ENCODE measurements at regions not wholly inside any gene's neighbourhood (a gene's known extent, or its start where the extent isn't known, plus 50 kb on each side); places are given as distances from the start of the nearest gene placed in this dataset.

DNA sequence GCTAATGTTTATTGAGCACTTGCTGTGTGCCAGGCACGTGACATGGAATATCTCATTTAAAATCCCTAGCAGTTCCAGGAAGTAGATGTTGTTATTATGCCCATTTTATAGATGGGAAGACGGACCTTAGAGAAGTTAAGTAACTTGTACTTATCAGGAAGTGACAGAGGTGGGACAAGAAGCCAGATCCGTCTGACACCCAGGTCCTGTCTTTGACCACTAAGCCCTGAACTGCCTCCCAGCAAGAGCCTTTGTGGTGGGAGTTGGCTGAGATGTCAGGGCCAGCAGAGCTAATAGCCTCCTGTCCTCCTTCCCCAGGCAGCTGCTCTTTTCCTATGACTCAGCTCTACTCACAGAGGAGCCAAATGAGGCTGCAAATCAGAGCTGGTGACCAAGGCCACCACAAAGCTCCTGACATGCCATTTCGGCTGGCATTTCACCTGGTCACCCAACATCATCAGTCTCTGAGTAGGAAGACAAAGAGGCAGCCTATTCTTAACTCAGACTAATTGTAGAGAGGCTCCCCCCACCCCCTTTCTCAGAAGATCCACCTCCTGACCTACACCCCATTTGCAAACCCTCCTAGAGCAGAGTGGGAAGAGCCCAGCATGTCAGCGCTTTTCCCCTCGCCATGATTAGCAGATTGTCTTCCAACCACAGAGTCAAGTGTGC is 175.1 kb upstream of the KIT start (continued):
- TF ChIP-seq, protein P1, sequence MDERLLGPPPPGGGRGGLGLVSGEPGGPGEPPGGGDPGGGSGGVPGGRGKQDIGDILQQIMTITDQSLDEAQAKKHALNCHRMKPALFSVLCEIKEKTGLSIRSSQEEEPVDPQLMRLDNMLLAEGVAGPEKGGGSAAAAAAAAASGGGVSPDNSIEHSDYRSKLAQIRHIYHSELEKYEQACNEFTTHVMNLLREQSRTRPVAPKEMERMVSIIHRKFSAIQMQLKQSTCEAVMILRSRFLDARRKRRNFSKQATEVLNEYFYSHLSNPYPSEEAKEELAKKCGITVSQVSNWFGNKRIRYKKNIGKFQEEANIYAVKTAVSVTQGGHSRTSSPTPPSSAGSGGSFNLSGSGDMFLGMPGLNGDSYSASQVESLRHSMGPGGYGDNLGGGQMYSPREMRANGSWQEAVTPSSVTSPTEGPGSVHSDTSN (CRISPR knock-in tag; IDR thresholded peaks at IDR 0.05; ENCODE audit: low read depth), result no peak
- TF ChIP-seq, protein P1 (tag; conservative IDR thresholded peaks at IDR 0.05; ENCODE audit: low read depth), result 0 out of 2 replicates have a peak, but pooled peaks have one; percentile 22
- TF ChIP-seq RAD51 (IDR thresholded peaks at IDR 0.05; ENCODE audit: borderline replicate concordance, low read depth), result no peak
- TF ChIP-seq ZNF347 (CRISPR knock-in tag; IDR thresholded peaks at IDR 0.05; ENCODE audit: low read depth), result no peak
- TF ChIP-seq SUPT5H (IDR thresholded peaks at IDR 0.05), result no peak
- no peak for TF ChIP-seq SIN3B (IDR thresholded peaks at IDR 0.05; ENCODE audit: low read depth)
- no peak for TF ChIP-seq TSC22D4 (tag; IDR thresholded peaks at IDR 0.05)
- TF ChIP-seq, protein P2, sequence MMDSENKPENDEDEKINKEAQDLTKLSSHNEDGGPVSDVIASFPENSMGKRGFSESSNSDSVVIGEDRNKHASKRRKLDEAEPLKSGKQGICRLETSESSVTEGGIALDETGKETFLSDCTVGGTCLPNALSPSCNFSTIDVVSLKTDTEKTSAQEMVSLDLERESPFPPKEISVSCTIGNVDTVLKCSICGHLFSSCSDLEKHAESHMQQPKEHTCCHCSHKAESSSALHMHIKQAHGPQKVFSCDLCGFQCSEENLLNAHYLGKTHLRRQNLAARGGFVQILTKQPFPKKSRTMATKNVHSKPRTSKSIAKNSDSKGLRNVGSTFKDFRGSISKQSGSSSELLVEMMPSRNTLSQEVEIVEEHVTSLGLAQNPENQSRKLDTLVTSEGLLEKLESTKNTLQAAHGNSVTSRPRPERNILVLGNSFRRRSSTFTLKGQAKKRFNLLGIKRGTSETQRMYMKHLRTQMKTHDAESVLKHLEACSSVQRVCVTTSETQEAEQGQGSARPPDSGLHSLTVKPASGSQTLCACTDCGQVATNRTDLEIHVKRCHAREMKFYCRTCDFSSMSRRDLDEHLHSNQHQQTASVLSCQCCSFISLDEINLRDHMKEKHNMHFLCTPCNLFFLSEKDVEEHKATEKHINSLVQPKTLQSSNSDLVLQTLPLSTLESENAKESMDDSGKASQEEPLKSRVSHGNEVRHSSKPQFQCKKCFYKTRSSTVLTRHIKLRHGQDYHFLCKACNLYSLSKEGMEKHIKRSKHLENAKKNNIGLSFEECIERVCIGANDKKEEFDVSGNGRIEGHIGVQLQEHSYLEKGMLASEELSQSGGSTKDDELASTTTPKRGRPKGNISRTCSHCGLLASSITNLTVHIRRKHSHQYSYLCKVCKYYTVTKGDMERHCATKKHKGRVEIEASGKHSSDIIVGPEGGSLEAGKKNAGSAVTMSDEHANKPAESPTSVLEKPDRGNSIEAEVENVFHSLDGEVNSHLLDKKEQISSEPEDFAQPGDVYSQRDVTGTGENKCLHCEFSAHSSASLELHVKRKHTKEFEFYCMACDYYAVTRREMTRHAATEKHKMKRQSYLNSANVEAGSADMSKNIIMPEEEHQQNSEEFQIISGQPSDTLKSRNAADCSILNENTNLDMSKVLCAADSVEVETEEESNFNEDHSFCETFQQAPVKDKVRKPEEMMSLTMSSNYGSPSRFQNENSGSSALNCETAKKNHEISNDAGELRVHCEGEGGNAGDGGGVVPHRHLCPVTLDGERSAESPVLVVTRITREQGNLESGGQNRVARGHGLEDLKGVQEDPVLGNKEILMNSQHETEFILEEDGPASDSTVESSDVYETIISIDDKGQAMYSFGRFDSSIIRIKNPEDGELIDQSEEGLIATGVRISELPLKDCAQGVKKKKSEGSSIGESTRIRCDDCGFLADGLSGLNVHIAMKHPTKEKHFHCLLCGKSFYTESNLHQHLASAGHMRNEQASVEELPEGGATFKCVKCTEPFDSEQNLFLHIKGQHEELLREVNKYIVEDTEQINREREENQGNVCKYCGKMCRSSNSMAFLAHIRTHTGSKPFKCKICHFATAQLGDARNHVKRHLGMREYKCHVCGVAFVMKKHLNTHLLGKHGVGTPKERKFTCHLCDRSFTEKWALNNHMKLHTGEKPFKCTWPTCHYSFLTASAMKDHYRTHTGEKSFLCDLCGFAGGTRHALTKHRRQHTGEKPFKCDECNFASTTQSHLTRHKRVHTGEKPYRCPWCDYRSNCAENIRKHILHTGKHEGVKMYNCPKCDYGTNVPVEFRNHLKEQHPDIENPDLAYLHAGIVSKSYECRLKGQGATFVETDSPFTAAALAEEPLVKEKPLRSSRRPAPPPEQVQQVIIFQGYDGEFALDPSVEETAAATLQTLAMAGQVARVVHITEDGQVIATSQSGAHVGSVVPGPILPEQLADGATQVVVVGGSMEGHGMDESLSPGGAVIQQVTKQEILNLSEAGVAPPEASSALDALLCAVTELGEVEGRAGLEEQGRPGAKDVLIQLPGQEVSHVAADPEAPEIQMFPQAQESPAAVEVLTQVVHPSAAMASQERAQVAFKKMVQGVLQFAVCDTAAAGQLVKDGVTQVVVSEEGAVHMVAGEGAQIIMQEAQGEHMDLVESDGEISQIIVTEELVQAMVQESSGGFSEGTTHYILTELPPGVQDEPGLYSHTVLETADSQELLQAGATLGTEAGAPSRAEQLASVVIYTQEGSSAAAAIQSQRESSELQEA (IDR thresholded peaks at IDR 0.05; ENCODE audit: low read depth), result no peak
- TF ChIP-seq U2AF2 (optimal IDR thresholded peaks at IDR 0.05; ENCODE audit: low read depth, low read length), result no peak
- TF ChIP-seq ZNF507 (tag; conservative IDR thresholded peaks at IDR 0.05), result no peak
- peak; percentile 49 for TF ChIP-seq ZNF121 (CRISPR knock-in tag; conservative IDR thresholded peaks at IDR 0.05)
- no peak for TF ChIP-seq CEBPG (CRISPR knock-in tag; IDR thresholded peaks at IDR 0.05)
- TF ChIP-seq CEBPG (tag; conservative IDR thresholded peaks at IDR 0.05 in 1 of 2, IDR thresholded peaks at IDR 0.05 in 1 of 2), result no peak; a peak in 1 of 4 replicates
- TF ChIP-seq PPARD (CRISPR knock-in tag; IDR thresholded peaks at IDR 0.05), result no peak
- TF ChIP-seq, protein P3, sequence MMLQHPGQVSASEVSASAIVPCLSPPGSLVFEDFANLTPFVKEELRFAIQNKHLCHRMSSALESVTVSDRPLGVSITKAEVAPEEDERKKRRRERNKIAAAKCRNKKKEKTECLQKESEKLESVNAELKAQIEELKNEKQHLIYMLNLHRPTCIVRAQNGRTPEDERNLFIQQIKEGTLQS (IDR thresholded peaks at IDR 0.05), result 0 out of 2 replicates have a peak, but pooled peaks have one; percentile 26
- TF ChIP-seq, protein P3 (CRISPR knock-in tag; conservative IDR thresholded peaks at IDR 0.05), result no peak
- TF ChIP-seq ZNF184 (CRISPR knock-in tag; IDR thresholded peaks at IDR 0.05), result no peak
